SU-DHL-6 (cell line): ENCODE measurements at regions not wholly inside any gene's neighbourhood (a gene's known extent, or its start where the extent isn't known, plus 50 kb on each side); places are given as distances from the start of the nearest gene placed in this dataset.
A peak's percentile ranks its signal among the peaks of the same experiment; 100 is the strongest.

ENCODE experiments used
- H2AFZ ChIP-seq: fragments of 200-600 bp; sonication (generic); 2 replicates; pipeline ENCODE4 v1.6.1; 2014; ENCODE audit warnings: low read depth, mild to moderate bottlenecking, moderate library complexity, mixed read lengths, antibody characterized with exemption, low read length; ENCODE audit not compliant: severe bottlenecking
- H3F3A ChIP-seq: fragments of 200-600 bp; shearing (Covaris generic); 2 replicates; pipeline ENCODE4 v1.6.0; 2016; ENCODE audit warnings: antibody characterized with exemption, mild to moderate bottlenecking; ENCODE audit not compliant: insufficient read depth
- H3K27ac ChIP-seq: fragments of 200-600 bp; sonication (generic); 2 replicates; pipeline ENCODE4 v1.5.1; 2016; ENCODE audit warnings: low read depth, mild to moderate bottlenecking, low read length, moderate library complexity, mixed read lengths
- H3K27me3 ChIP-seq: fragments of 200-600 bp; sonication (generic), shearing (Covaris generic); 2 replicates; pipeline ENCODE4 v1.6.0; 2014; ENCODE audit warnings: mild to moderate bottlenecking, low read length
- H3K36me3 ChIP-seq: fragments of 200-600 bp; sonication (generic); 2 replicates; pipeline ENCODE4 v1.6.1; 2014; ENCODE audit warnings: mild to moderate bottlenecking, low read length, mixed read lengths
- H3K4me2 ChIP-seq: fragments of 300-600, 200-600 bp; shearing (Covaris generic), sonication (generic); 2 replicates; pipeline ENCODE4 v1.6.0; 2014; ENCODE audit warnings: low read length, low read depth, mild to moderate bottlenecking; ENCODE audit not compliant: poor library complexity, severe bottlenecking
- H3K4me3 ChIP-seq: fragments of 200-600 bp; sonication (generic); 2 replicates; pipeline ENCODE4 v1.5.1; 2014; ENCODE audit warnings: antibody characterized with exemption, low read length, mild to moderate bottlenecking, mixed read lengths; ENCODE audit not compliant: insufficient read depth, poor library complexity, severe bottlenecking
- H3K79me2 ChIP-seq: fragments of 200-600 bp; sonication (generic); 2 replicates; pipeline ENCODE4 v1.6.1; 2014; ENCODE audit warnings: mild to moderate bottlenecking, low read length, moderate library complexity; ENCODE audit not compliant: insufficient read depth
- H3K9ac ChIP-seq: fragments of 200-600 bp; sonication (generic); 2 replicates; pipeline ENCODE4 v1.7.0; 2014; ENCODE audit warnings: mild to moderate bottlenecking, low read length
- H3K9me2 ChIP-seq: fragments of 200-600 bp; sonication (generic); replicated peaks from 2 replicates; pipeline ENCODE4 v1.6.1; 2014; ENCODE audit warnings: low read length; ENCODE audit not compliant: insufficient read depth
- H3K9me3 ChIP-seq: fragments of 200-600 bp; sonication (generic); 2 replicates; pipeline ENCODE4 v1.6.1; 2014; ENCODE audit warnings: low read length, mixed read lengths; ENCODE audit not compliant: insufficient read depth
- H4K20me1 ChIP-seq: fragments of 200-600 bp; sonication (generic); 2 replicates; pipeline ENCODE4 v1.6.1; 2014; ENCODE audit warnings: low read depth, mild to moderate bottlenecking, antibody characterized with exemption, low read length, moderate library complexity, mixed read lengths
- EZH2phosphoT487 ChIP-seq: fragments of 200-600 bp; sonication (generic), shearing (Covaris generic); conservative IDR thresholded peaks from 2 replicates; pipeline ENCODE4 v1.6.1; 2018; ENCODE audit warnings: mild to moderate bottlenecking, antibody characterized with exemption, low read length, moderate library complexity, mixed read lengths
- TF ChIP-seq, protein P1 (sequence below): fragments of 200-600 bp; sonication (generic); IDR thresholded peaks from one replicate; pipeline ENCODE4 v1.5.1; 2017; ENCODE audit warnings: antibody characterized with exemption, mild to moderate bottlenecking, low read length, moderate library complexity; ENCODE audit not compliant: insufficient read depth, poor library complexity, severe bottlenecking

DNA sequence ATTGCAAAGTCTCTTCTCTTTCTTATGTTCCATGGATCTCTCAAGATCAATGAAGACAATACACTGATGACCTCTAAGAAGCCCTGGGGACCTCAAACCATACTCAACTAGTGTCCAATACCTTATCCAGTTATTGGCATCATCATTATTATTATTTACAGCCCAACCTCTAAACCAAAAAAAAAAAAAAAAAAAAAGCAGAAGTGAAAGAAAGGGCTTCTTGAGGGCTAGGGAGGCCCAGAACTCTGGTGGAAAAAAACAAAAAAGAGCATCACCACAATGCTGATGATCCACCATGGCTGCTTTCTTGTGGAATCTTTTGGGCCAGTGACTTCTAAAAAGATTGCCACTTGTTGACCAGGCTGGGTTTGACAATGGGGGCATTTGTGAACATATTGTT, 324.9 kb downstream of the LPIN1 start:
- TF ChIP-seq, protein P1, sequence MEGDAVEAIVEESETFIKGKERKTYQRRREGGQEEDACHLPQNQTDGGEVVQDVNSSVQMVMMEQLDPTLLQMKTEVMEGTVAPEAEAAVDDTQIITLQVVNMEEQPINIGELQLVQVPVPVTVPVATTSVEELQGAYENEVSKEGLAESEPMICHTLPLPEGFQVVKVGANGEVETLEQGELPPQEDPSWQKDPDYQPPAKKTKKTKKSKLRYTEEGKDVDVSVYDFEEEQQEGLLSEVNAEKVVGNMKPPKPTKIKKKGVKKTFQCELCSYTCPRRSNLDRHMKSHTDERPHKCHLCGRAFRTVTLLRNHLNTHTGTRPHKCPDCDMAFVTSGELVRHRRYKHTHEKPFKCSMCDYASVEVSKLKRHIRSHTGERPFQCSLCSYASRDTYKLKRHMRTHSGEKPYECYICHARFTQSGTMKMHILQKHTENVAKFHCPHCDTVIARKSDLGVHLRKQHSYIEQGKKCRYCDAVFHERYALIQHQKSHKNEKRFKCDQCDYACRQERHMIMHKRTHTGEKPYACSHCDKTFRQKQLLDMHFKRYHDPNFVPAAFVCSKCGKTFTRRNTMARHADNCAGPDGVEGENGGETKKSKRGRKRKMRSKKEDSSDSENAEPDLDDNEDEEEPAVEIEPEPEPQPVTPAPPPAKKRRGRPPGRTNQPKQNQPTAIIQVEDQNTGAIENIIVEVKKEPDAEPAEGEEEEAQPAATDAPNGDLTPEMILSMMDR, result no peak
- no peak for TF ChIP-seq EZH2phosphoT487
- Histone ChIP-seq H3K27me3 (no peaks in the 10 kb centered on the region), H2AFZ (peak overlapping the region; percentile 6), H3K9me3 (no peaks in the 10 kb centered on the region), H3K36me3 (no peaks in the 10 kb centered on the region), H3F3A (peaks cover 9% of the 10 kb centered on the region; the same call in 1 of the 2 replicates), H3K9ac (peak overlapping the region; percentile 16; the same call in 1 of the 2 replicates), H3K27ac (peak overlapping the region; percentile 61), H3K4me3 (no peak overlapping the region), H4K20me1 (no peaks in the 10 kb centered on the region), H3K79me2 (no peaks in the 10 kb centered on the region), H3K4me2 (peak overlapping the region; percentile 40), H3K9me2 (no peaks in the 10 kb centered on the region)

DNA sequence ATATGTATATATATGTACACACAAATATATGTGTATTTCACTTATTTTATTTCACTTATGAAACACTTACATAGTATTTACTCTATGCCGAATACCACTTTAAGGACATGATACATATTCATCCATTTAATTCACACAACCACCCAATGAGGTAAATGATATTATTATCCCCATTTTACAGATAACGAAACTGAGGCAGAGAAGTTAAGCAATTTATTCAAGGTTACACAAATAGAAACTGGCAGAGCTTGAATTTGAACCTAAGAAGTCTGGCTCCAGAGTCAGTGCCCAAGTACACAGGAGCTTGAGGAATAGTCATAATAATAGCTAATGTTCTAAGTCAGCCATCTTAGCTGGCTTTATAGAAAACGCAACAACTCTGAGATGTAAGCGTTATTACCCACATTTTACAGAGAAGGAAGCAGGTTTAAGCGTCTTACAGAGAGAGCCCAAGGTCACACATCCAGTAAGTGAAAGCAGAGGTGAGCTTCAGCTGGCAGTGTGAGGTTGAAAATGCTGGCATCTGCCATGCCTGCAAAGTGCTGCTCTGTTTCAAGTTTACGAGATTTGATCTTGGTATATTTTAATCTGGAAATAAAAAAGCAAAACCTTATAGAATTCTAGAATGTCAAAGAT, 326.9 kb downstream of the LPIN1 start:
- Histone ChIP-seq H3K4me2 (no peak overlapping the region), H3K9ac (no peak overlapping the region), H3K79me2 (no peaks in the 10 kb centered on the region), H4K20me1 (no peaks in the 10 kb centered on the region), H3K9me2 (no peaks in the 10 kb centered on the region), H3K36me3 (no peaks in the 10 kb centered on the region), H3K27ac (no peak overlapping the region), H3K9me3 (no peaks in the 10 kb centered on the region), H3K4me3 (no peak overlapping the region), H3F3A (peaks cover 9% of the 10 kb centered on the region; the same call in 1 of the 2 replicates), H3K27me3 (no peaks in the 10 kb centered on the region), H2AFZ (peak overlapping the region; percentile 29)
- TF ChIP-seq, protein P1, result no peak
- no peak for TF ChIP-seq EZH2phosphoT487

DNA sequence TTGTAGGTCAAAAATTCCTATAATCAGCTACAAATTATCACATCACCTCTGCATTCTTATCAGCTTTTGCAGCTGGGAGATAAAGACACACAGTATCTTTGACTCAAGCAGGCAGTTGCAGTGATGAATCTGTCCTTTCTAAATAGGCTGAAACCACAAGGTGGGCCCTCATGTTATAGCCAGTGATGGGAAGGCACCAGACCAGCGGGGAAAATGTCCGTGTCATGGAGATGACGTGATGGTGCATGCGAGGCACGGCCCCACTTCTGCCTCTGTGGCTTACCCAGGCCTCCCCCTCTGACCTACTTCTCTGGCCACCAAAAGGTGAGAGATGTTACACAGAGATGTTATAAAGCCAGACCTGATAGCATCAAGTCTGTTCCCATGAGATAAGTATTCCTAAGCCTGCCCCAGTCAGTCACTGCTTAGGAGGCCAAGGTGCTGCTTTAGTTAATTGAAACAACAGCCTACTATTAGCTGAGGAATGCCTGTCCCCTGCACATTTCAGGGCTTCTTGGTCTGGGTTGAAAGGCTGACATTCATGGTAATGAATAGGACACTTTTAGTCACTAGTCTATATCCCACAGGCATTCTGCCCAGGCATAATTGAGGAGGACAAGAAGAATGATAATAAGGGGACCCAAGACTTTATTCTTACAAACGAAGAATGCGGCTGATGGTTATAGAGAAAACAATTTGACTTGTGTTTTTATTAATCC, 327.9 kb downstream of the LPIN1 start:
- H3K27ac ChIP-seq, result no peak overlapping the region
- no peak overlapping the region for H3K4me3 ChIP-seq
- H2AFZ ChIP-seq, result no peak overlapping the region
- H3K9me3 ChIP-seq, result no peaks in the 10 kb centered on the region
- no peaks in the 10 kb centered on the region for H3K79me2 ChIP-seq
- H3K27me3 ChIP-seq, result no peaks in the 10 kb centered on the region
- no peak overlapping the region for H3K9ac ChIP-seq
- no peaks in the 10 kb centered on the region for H3K36me3 ChIP-seq
- no peak for TF ChIP-seq EZH2phosphoT487
- TF ChIP-seq, protein P1, result no peak
- H3F3A ChIP-seq, result peaks cover 9% of the 10 kb centered on the region; the same call in 1 of the 2 replicates
- no peaks in the 10 kb centered on the region for H3K9me2 ChIP-seq
- H4K20me1 ChIP-seq, result no peaks in the 10 kb centered on the region
- H3K4me2 ChIP-seq, result no peak overlapping the region
